ENCODE measurements at regions not wholly inside any gene's neighbourhood (a gene's known extent, or its start where the extent isn't known, plus 50 kb on each side); places are given as distances from the start of the nearest gene placed in this dataset.
"Not testable (repeated sequence)": the region's sequence is repeated elsewhere in the genome, so short reads cannot be mapped to it uniquely, and the experiment has no call there.

GRCh38 chr13:81194362-81194761 lies 853.4 kb upstream of the SPRY2 start:
- no peak for DNase-seq

- no peak for DNase-seq
These were observed 843.8 kb upstream of the SPRY2 start for GRCh38 chr13:81184556-81185265.

GRCh38 chr13:81172603-81173002 lies 831.7 kb upstream of the SPRY2 start:
- no peak for DNase-seq

GRCh38 chr13:81171065-81171647 lies 830.2 kb upstream of the SPRY2 start:
- peak; percentile 20 for DNase-seq

GRCh38 chr13:81163823-81164222 lies 822.9 kb upstream of the SPRY2 start:
- not testable (repeated sequence) for DNase-seq

- no peak for DNase-seq
These were observed 812.6 kb upstream of the SPRY2 start for GRCh38 chr13:81153478-81153877.

- DNase-seq, result no peak
These were observed 807.9 kb upstream of the SPRY2 start for GRCh38 chr13:81148822-81149221.

GRCh38 chr13:81146576-81146975 lies 805.6 kb upstream of the SPRY2 start:
- DNase-seq, result not testable (repeated sequence)

- DNase-seq, result peak; percentile 3
These were observed 801.5 kb upstream of the SPRY2 start for GRCh38 chr13:81142306-81142999.

- no peak for DNase-seq
These were observed 799.7 kb upstream of the SPRY2 start for GRCh38 chr13:81140675-81141074.

GRCh38 chr13:81139987-81140386 lies 799.1 kb upstream of the SPRY2 start:
- DNase-seq, result no peak

GRCh38 chr13:81138353-81138980 lies 797.5 kb upstream of the SPRY2 start:
- DNase-seq, result no peak

- no peak for DNase-seq
These were observed 792.1 kb upstream of the SPRY2 start for GRCh38 chr13:81133066-81133465.

GRCh38 chr13:81117416-81117815 lies 776.5 kb upstream of the SPRY2 start:
- no peak for DNase-seq

- DNase-seq, result no peak
These were observed 775.7 kb upstream of the SPRY2 start for GRCh38 chr13:81116461-81117282.

- no peak for DNase-seq
These were observed 768.1 kb upstream of the SPRY2 start for GRCh38 chr13:81109026-81109425.

- DNase-seq, result no peak
These were observed 765.4 kb upstream of the SPRY2 start for GRCh38 chr13:81106348-81106747.

GRCh38 chr13:81104035-81104715 lies 763.2 kb upstream of the SPRY2 start:
- no peak for DNase-seq

- DNase-seq, result not testable (repeated sequence)
These were observed 761.1 kb upstream of the SPRY2 start for GRCh38 chr13:81102066-81102465.

- no peak for DNase-seq
These were observed 748.6 kb upstream of the SPRY2 start for GRCh38 chr13:81089371-81090157.

- no peak for DNase-seq
These were observed 740.1 kb upstream of the SPRY2 start for GRCh38 chr13:81080911-81081454.
